GM12878 (cell line): ENCODE measurements at regions not wholly inside any gene's neighbourhood (a gene's known extent, or its start where the extent isn't known, plus 50 kb on each side); places are given as distances from the start of the nearest gene placed in this dataset.

ENCODE experiments used
- ATAC-seq: fragments of 200-7000 bp; cut with Tn5 transposase; 3 replicates; pipeline ENCODE4 v1.9.1; 2020; ENCODE audit warnings: mild to moderate bottlenecking, moderate library complexity
- BruUV-seq: library from RNA; stranded (reverse); fragments of 400-500 nt; replicated peaks from 2 replicates; lab custom pipeline; 2021; lab: Mats Ljungman, UMichigan
- CTCF ChIA-PET: fragments of 300-600 bp; sonication (Branson Sonifier 250); formaldehyde crosslinking; extraction: SDS; loops from one replicate; lab custom pipeline; 2021; ENCODE audit warnings: inconsistent platforms; lab: Yijun Ruan, JAX
- POLR2A ChIA-PET: fragments of 350-600 bp; formaldehyde crosslinking; extraction: SDS; loops from one replicate; lab custom pipeline; 2021; ENCODE audit warnings: inconsistent platforms; lab: Charles Lee
- RAD21 ChIA-PET: fragments of 300-600 bp; sonication (Branson Sonifier 250); formaldehyde crosslinking; loops from one replicate; lab custom pipeline; 2023; ENCODE audit warnings: antibody characterized with exemption; ENCODE audit not compliant: unreplicated experiment; lab: Charles Lee
- SMC1A ChIA-PET: fragments of 300-600 bp; sonication (Branson Sonifier 250); formaldehyde crosslinking; loops from one replicate; lab custom pipeline; 2023; ENCODE audit not compliant: unreplicated experiment, uncharacterized antibody; lab: Charles Lee
- DNase-seq: peaks from one replicate; pipeline ENCODE4 v3.0.0-alpha.2; 2011; ENCODE audit warnings: low read depth, low spot score
- FAIRE-seq: peaks from 3 replicates; lab custom pipeline; 2011; peaks lifted over from hg19 to GRCh38; lab: Jason Lieb, UNC
- H2AFZ ChIP-seq: 2 replicates; pipeline ENCODE4 v1.6.0; 2011; ENCODE audit warnings: low read depth, low read length, control low read depth; ENCODE audit not compliant: control insufficient read depth
- H3K27ac ChIP-seq: 2 replicates; pipeline ENCODE4 v1.5.1; 2011; ENCODE audit warnings: control low read depth; ENCODE audit not compliant: control insufficient read depth, insufficient read depth
- H3K27me3 ChIP-seq, 2 experiments: replicated peaks in 1 of 2; 2 replicates each; pipeline versions ENCODE4 v1.6.0 to v1.6.1; 2011; ENCODE audit warnings: low read length in 1 of 2; ENCODE audit not compliant: control insufficient read depth in 2 of 2, insufficient read depth in 2 of 2
- H3K36me3 ChIP-seq, 2 experiments: 2 replicates each; pipeline ENCODE4 v1.5.1; 2011; ENCODE audit warnings: low read length in 1 of 2; ENCODE audit not compliant: control insufficient read depth in 2 of 2, insufficient read depth in 2 of 2
- H3K4me1 ChIP-seq: 2 replicates; pipeline ENCODE4 v1.6.1; 2011; ENCODE audit warnings: mild to moderate bottlenecking, low read length, moderate library complexity, mixed read lengths; ENCODE audit not compliant: control insufficient read depth, insufficient read depth
- H3K4me2 ChIP-seq: 2 replicates; pipeline ENCODE4 v1.6.0; 2011; ENCODE audit warnings: control low read depth; ENCODE audit not compliant: control insufficient read depth, insufficient read depth
- H3K4me3 ChIP-seq: fragments of 200-600 bp; sonication (generic); 2 replicates; pipeline ENCODE4 v1.5.1; 2016
- H3K79me2 ChIP-seq: 2 replicates; pipeline ENCODE4 v1.6.0; 2011; ENCODE audit warnings: low read length; ENCODE audit not compliant: control insufficient read depth, insufficient read depth
- H3K9ac ChIP-seq: 2 replicates; pipeline ENCODE4 v1.8.0; 2011; ENCODE audit warnings: low read length, control low read depth, mixed read lengths; ENCODE audit not compliant: control insufficient read depth, insufficient read depth
- H3K9me3 ChIP-seq: replicated peaks from 3 replicates; pipeline ENCODE4 v1.5.1; 2011; ENCODE audit warnings: mild to moderate bottlenecking, low read length; ENCODE audit not compliant: control insufficient read depth, insufficient read depth
- H4K20me1 ChIP-seq: 2 replicates; pipeline ENCODE4 v1.6.0; 2011; ENCODE audit not compliant: control insufficient read depth, insufficient read depth
- BMI1 ChIP-seq: fragments of 450-650 bp; IDR thresholded peaks from 2 replicates; pipeline ENCODE4 v1.6.1; 2016; ENCODE audit warnings: mild to moderate bottlenecking, moderate library complexity, borderline replicate concordance
- ETV6 ChIP-seq, 2 experiments: fragments of 450-650 bp in 1 of 2; IDR thresholded peaks in 1 of 2; conservative IDR thresholded peaks in 1 of 2; 2 replicates each; pipeline ENCODE4 v1.6.1; 2014; ENCODE audit warnings: antibody characterized with exemption in 1 of 2, borderline replicate concordance in 1 of 2, low read depth in 1 of 2, mild to moderate bottlenecking in 1 of 2, moderate library complexity in 1 of 2
- IKZF2 ChIP-seq, 2 experiments: fragments of 450-650 bp; IDR thresholded peaks; 2 replicates each; pipeline ENCODE4 v1.6.1; 2017; ENCODE audit warnings: mild to moderate bottlenecking in 2 of 2, moderate library complexity in 2 of 2
- LARP7 ChIP-seq: fragments of 450-650 bp; IDR thresholded peaks from 2 replicates; pipeline ENCODE4 v1.6.1; 2017; ENCODE audit warnings: mild to moderate bottlenecking
- MTA2 ChIP-seq: fragments of 450-650 bp; IDR thresholded peaks from 2 replicates; pipeline ENCODE4 v1.6.1; 2016; ENCODE audit warnings: low read depth, mild to moderate bottlenecking, moderate library complexity
- POU2F2 ChIP-seq: IDR thresholded peaks from 3 replicates; pipeline ENCODE4 v1.6.1; 2011; ENCODE audit warnings: low read depth, mild to moderate bottlenecking, low read length, borderline replicate concordance
- RAD21 ChIP-seq: IDR thresholded peaks from 2 replicates; pipeline ENCODE4 v1.6.1; 2011; ENCODE audit warnings: mild to moderate bottlenecking, low read depth, low read length, moderate library complexity; ENCODE audit not compliant: insufficient read depth
- RCOR1 ChIP-seq: conservative IDR thresholded peaks from 2 replicates; pipeline ENCODE4 v1.6.1; 2012; ENCODE audit warnings: low read depth, low read length, improper control_type of control experiment
- SIN3A ChIP-seq: IDR thresholded peaks from 2 replicates; pipeline ENCODE4 v1.6.1; 2012; ENCODE audit warnings: low read depth, low read length, improper control_type of control experiment
- SMAD1 ChIP-seq: fragments of 450-650 bp; IDR thresholded peaks from 2 replicates; pipeline ENCODE4 v1.6.1; 2018; ENCODE audit warnings: mild to moderate bottlenecking, low read depth; ENCODE audit not compliant: partially characterized antibody
- SP1 ChIP-seq: IDR thresholded peaks from one replicate; pipeline ENCODE4 v1.6.1; 2011; ENCODE audit warnings: low read depth, low read length
- WRNIP1 ChIP-seq: IDR thresholded peaks from 2 replicates; pipeline ENCODE4 v1.6.1; 2011; ENCODE audit warnings: low read depth, low read length, improper control_type of control experiment, borderline replicate concordance
- WGBS: methylation state at CpG from one replicate; pipeline ENCODE4 v1.1.6; 2016; ENCODE audit warnings: low lambda C conversion rate; ENCODE audit not compliant: insufficient replicate concordance, insufficient coverage; ENCODE audit errors: missing lambda C conversion rate; 5-methylcytosine and 5-hydroxymethylcytosine counted together
- in situ Hi-C: fragments of 300-500 bp; cut with MboI; formaldehyde crosslinking; loops from 9 replicates; pipeline ENCODE4 v1.14.3; 2018; ENCODE audit warnings: mixed read lengths
- intact Hi-C: fragments of 100-400 bp; cut with micrococcal nuclease; formaldehyde crosslinking; loops from one replicate; pipeline ENCODE4 v1.14.2; 2022; ENCODE audit not compliant: unreplicated experiment
- TF ChIP-seq, protein P1 (sequence below): IDR thresholded peaks from 2 replicates; pipeline ENCODE4 v1.6.1; 2012; ENCODE audit warnings: low read depth, low read length, improper control_type of control experiment
- TF ChIP-seq, protein P2 (sequence below): IDR thresholded peaks from 2 replicates; pipeline ENCODE4 v1.6.1; 2012; ENCODE audit warnings: low read length, inconsistent platforms
- TF ChIP-seq, protein P3 (sequence below): IDR thresholded peaks from 2 replicates; pipeline ENCODE4 v1.6.1; 2012; ENCODE audit warnings: mild to moderate bottlenecking, low read depth, low read length

DNA sequence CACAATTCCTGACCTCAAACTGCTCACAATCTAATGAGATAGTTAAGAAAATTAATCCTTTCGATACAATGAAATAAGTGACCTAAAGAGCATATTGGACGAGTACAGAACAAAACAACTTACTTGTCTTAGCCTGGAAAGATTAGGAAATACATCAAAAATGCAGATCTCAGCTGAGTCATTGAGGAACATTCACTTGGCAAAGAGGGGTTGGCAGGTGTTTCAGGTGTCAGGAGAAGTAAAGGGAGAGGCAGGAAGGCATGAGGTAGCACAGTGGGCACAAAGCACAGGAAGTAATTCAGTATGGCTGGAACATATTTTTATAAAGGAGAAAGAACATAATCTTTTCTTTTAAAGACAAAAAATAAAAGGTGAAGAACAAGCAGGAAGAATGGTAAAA is 628.8 kb upstream of the RGMB start:
- Histone ChIP-seq H3K27me3 (no peaks in the 10 kb centered on the region), H3K4me3 (no peak overlapping the region), H3K4me2 (no peak overlapping the region), H2AFZ (no peak overlapping the region), H3K4me1 (no peaks in the 10 kb centered on the region), H3K9me3 (no peaks in the 10 kb centered on the region), H3K79me2 (no peaks in the 10 kb centered on the region), H3K9ac (no peak overlapping the region), H3K36me3 (no peaks in the 10 kb centered on the region), H3K27ac (no peak overlapping the region), H4K20me1 (no peaks in the 10 kb centered on the region)
- ChIA-PET SMC1A (no interaction called here), CTCF (no interaction called here), POLR2A (no interaction called here), RAD21 (no interaction called here)
- intact Hi-C loops, result no loop called here
- no peak for TF ChIP-seq SMAD1
- no peak for TF ChIP-seq MTA2
- no peak for TF ChIP-seq POU2F2
- no peak for TF ChIP-seq RAD21
- no peak for TF ChIP-seq SP1
- TF ChIP-seq ETV6 (conservative IDR thresholded peaks at IDR 0.05 in 1 of 2, IDR thresholded peaks at IDR 0.05 in 1 of 2; ENCODE audit: borderline replicate concordance in 1 of 2, low read depth in 1 of 2), result no peak
- TF ChIP-seq IKZF2 (IDR thresholded peaks at IDR 0.05), result no peak
- TF ChIP-seq, protein P1, sequence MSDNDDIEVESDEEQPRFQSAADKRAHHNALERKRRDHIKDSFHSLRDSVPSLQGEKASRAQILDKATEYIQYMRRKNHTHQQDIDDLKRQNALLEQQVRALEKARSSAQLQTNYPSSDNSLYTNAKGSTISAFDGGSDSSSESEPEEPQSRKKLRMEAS, result no peak
- DNase-seq, result no peak
- no peak for FAIRE-seq
- no TSS peak for BruUV-seq
- WGBS, result 41% methylated on average over 2 of the region's 2 CpGs
- in situ Hi-C loops, result no loop called here
- no peak for ATAC-seq

DNA sequence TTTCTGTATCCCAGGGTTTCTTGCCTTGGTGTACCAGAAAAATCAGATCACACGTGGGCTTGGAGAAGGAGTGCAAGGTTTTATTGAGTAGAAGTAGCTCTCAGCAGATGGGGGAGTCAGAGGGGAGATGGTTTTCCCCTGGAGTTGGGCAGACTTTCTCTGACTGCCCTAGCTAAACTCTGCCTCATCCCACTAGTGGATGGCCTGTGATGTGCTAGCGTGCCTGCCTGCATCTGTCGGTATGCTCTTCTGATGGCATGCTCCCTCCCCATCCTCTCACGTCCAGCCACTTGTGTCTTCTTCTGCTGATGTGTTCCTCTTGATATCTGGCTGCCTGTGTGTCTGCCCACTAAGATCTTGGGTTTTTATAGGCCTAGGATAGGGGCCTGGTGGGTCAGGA is 616.1 kb upstream of the RGMB start:
- CTCF ChIA-PET, result no interaction called here
- intact Hi-C loops, result no loop called here
- ATAC-seq, result no peak
- TF ChIP-seq SIN3A (no peak), LARP7 (no peak), WRNIP1 (no peak), RCOR1 (no peak), BMI1 (no peak)
- TF ChIP-seq, protein P2, sequence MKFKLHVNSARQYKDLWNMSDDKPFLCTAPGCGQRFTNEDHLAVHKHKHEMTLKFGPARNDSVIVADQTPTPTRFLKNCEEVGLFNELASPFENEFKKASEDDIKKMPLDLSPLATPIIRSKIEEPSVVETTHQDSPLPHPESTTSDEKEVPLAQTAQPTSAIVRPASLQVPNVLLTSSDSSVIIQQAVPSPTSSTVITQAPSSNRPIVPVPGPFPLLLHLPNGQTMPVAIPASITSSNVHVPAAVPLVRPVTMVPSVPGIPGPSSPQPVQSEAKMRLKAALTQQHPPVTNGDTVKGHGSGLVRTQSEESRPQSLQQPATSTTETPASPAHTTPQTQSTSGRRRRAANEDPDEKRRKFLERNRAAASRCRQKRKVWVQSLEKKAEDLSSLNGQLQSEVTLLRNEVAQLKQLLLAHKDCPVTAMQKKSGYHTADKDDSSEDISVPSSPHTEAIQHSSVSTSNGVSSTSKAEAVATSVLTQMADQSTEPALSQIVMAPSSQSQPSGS, result no peak
- TF ChIP-seq, protein P3, sequence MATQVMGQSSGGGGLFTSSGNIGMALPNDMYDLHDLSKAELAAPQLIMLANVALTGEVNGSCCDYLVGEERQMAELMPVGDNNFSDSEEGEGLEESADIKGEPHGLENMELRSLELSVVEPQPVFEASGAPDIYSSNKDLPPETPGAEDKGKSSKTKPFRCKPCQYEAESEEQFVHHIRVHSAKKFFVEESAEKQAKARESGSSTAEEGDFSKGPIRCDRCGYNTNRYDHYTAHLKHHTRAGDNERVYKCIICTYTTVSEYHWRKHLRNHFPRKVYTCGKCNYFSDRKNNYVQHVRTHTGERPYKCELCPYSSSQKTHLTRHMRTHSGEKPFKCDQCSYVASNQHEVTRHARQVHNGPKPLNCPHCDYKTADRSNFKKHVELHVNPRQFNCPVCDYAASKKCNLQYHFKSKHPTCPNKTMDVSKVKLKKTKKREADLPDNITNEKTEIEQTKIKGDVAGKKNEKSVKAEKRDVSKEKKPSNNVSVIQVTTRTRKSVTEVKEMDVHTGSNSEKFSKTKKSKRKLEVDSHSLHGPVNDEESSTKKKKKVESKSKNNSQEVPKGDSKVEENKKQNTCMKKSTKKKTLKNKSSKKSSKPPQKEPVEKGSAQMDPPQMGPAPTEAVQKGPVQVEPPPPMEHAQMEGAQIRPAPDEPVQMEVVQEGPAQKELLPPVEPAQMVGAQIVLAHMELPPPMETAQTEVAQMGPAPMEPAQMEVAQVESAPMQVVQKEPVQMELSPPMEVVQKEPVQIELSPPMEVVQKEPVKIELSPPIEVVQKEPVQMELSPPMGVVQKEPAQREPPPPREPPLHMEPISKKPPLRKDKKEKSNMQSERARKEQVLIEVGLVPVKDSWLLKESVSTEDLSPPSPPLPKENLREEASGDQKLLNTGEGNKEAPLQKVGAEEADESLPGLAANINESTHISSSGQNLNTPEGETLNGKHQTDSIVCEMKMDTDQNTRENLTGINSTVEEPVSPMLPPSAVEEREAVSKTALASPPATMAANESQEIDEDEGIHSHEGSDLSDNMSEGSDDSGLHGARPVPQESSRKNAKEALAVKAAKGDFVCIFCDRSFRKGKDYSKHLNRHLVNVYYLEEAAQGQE, result no peak

More for the DNA sequence above, 616.1 kb upstream of the RGMB start:
- 46% methylated on average over 4 of the region's 4 CpGs for WGBS
- SMC1A ChIA-PET, result no interaction called here
- H3K36me3 ChIP-seq, result no peaks in the 10 kb centered on the region
- no peak overlapping the region for H2AFZ ChIP-seq
- no peaks in the 10 kb centered on the region for H4K20me1 ChIP-seq
- BruUV-seq, result no TSS peak
- DNase-seq, result no peak
- no peak overlapping the region for H3K27ac ChIP-seq
- RAD21 ChIA-PET, result no interaction called here
- H3K9me3 ChIP-seq, result no peaks in the 10 kb centered on the region
- H3K27me3 ChIP-seq, result no peaks in the 10 kb centered on the region
- in situ Hi-C loops, result no loop called here
- no peak overlapping the region for H3K9ac ChIP-seq
- no peak for FAIRE-seq
- POLR2A ChIA-PET, result no interaction called here
- no peaks in the 10 kb centered on the region for H3K79me2 ChIP-seq
- H3K4me1 ChIP-seq, result no peaks in the 10 kb centered on the region
- no peak overlapping the region for H3K4me2 ChIP-seq
- H3K4me3 ChIP-seq, result no peak overlapping the region
